GM12878 (cell line): ENCODE measurements at regions not wholly inside any gene's neighbourhood (a gene's known extent, or its start where the extent isn't known, plus 50 kb on each side); places are given as distances from the start of the nearest gene placed in this dataset.

Experiments used
- ATAC-seq: fragments of 200-7000 bp; cut with Tn5 transposase; 3 replicates; pipeline ENCODE4 v1.9.1; 2020; ENCODE audit warnings: mild to moderate bottlenecking, moderate library complexity
- BruUV-seq: library from RNA; stranded (reverse); fragments of 400-500 nt; replicated peaks from 2 replicates; lab custom pipeline; 2021; lab: Mats Ljungman, UMichigan
- CTCF ChIA-PET: fragments of 300-600 bp; sonication (Branson Sonifier 250); formaldehyde crosslinking; extraction: SDS; loops from one replicate; lab custom pipeline; 2021; ENCODE audit warnings: inconsistent platforms; lab: Yijun Ruan, JAX
- POLR2A ChIA-PET: fragments of 350-600 bp; formaldehyde crosslinking; extraction: SDS; loops from one replicate; lab custom pipeline; 2021; ENCODE audit warnings: inconsistent platforms; lab: Charles Lee
- RAD21 ChIA-PET: fragments of 300-600 bp; sonication (Branson Sonifier 250); formaldehyde crosslinking; loops from one replicate; lab custom pipeline; 2023; ENCODE audit warnings: antibody characterized with exemption; ENCODE audit not compliant: unreplicated experiment; lab: Charles Lee
- SMC1A ChIA-PET: fragments of 300-600 bp; sonication (Branson Sonifier 250); formaldehyde crosslinking; loops from one replicate; lab custom pipeline; 2023; ENCODE audit not compliant: unreplicated experiment, uncharacterized antibody; lab: Charles Lee
- DNase-seq: peaks from one replicate; pipeline ENCODE4 v3.0.0-alpha.2; 2011; ENCODE audit warnings: low read depth, low spot score
- FAIRE-seq: peaks from 3 replicates; lab custom pipeline; 2011; peaks lifted over from hg19 to GRCh38; lab: Jason Lieb, UNC
- H2AFZ ChIP-seq: 2 replicates; pipeline ENCODE4 v1.6.0; 2011; ENCODE audit warnings: low read depth, low read length, control low read depth; ENCODE audit not compliant: control insufficient read depth
- H3K27ac ChIP-seq: 2 replicates; pipeline ENCODE4 v1.5.1; 2011; ENCODE audit warnings: control low read depth; ENCODE audit not compliant: control insufficient read depth, insufficient read depth
- H3K27me3 ChIP-seq, 2 experiments: replicated peaks in 1 of 2; 2 replicates each; pipeline versions ENCODE4 v1.6.0 to v1.6.1; 2011; ENCODE audit warnings: low read length in 1 of 2; ENCODE audit not compliant: control insufficient read depth in 2 of 2, insufficient read depth in 2 of 2
- H3K36me3 ChIP-seq, 2 experiments: 2 replicates each; pipeline ENCODE4 v1.5.1; 2011; ENCODE audit warnings: low read length in 1 of 2; ENCODE audit not compliant: control insufficient read depth in 2 of 2, insufficient read depth in 2 of 2
- H3K4me1 ChIP-seq: 2 replicates; pipeline ENCODE4 v1.6.1; 2011; ENCODE audit warnings: mild to moderate bottlenecking, low read length, moderate library complexity, mixed read lengths; ENCODE audit not compliant: control insufficient read depth, insufficient read depth
- H3K4me2 ChIP-seq: 2 replicates; pipeline ENCODE4 v1.6.0; 2011; ENCODE audit warnings: control low read depth; ENCODE audit not compliant: control insufficient read depth, insufficient read depth
- H3K4me3 ChIP-seq: fragments of 200-600 bp; sonication (generic); 2 replicates; pipeline ENCODE4 v1.5.1; 2016
- H3K79me2 ChIP-seq: 2 replicates; pipeline ENCODE4 v1.6.0; 2011; ENCODE audit warnings: low read length; ENCODE audit not compliant: control insufficient read depth, insufficient read depth
- H3K9ac ChIP-seq: 2 replicates; pipeline ENCODE4 v1.8.0; 2011; ENCODE audit warnings: low read length, control low read depth, mixed read lengths; ENCODE audit not compliant: control insufficient read depth, insufficient read depth
- H3K9me3 ChIP-seq: replicated peaks from 3 replicates; pipeline ENCODE4 v1.5.1; 2011; ENCODE audit warnings: mild to moderate bottlenecking, low read length; ENCODE audit not compliant: control insufficient read depth, insufficient read depth
- H4K20me1 ChIP-seq: 2 replicates; pipeline ENCODE4 v1.6.0; 2011; ENCODE audit not compliant: control insufficient read depth, insufficient read depth
- BACH1 ChIP-seq: fragments of 450-650 bp; IDR thresholded peaks from 2 replicates; pipeline ENCODE4 v1.6.1; 2017; ENCODE audit warnings: mild to moderate bottlenecking, borderline replicate concordance
- CREM ChIP-seq: IDR thresholded peaks from 2 replicates; pipeline ENCODE4 v1.6.1; 2014; ENCODE audit warnings: antibody characterized with exemption, low read depth
- E4F1 ChIP-seq: fragments of 450-650 bp; IDR thresholded peaks from 2 replicates; pipeline ENCODE4 v1.6.1; 2018; ENCODE audit warnings: borderline replicate concordance, mild to moderate bottlenecking; ENCODE audit not compliant: partially characterized antibody
- MTA2 ChIP-seq: fragments of 450-650 bp; IDR thresholded peaks from 2 replicates; pipeline ENCODE4 v1.6.1; 2016; ENCODE audit warnings: low read depth, mild to moderate bottlenecking, moderate library complexity
- PML ChIP-seq: IDR thresholded peaks from 2 replicates; pipeline ENCODE4 v1.6.1; 2012; ENCODE audit warnings: low read length, inconsistent platforms
- RAD51 ChIP-seq: fragments of 450-650 bp; IDR thresholded peaks from 2 replicates; pipeline ENCODE4 v1.6.1; 2016; ENCODE audit warnings: moderate library complexity, mild to moderate bottlenecking, inconsistent platforms
- STAT3 ChIP-seq: IDR thresholded peaks from 2 replicates; pipeline ENCODE4 v1.6.1; 2011; ENCODE audit warnings: low read depth, low read length, improper control_type of control experiment
- ZBTB4 ChIP-seq: fragments of 450-650 bp; formaldehyde crosslinking; IDR thresholded peaks from 2 replicates; pipeline ENCODE4 v1.4.0; 2022; ENCODE audit warnings: mild to moderate bottlenecking, moderate library complexity
- WGBS: methylation state at CpG from one replicate; pipeline ENCODE4 v1.1.6; 2016; ENCODE audit warnings: low lambda C conversion rate; ENCODE audit not compliant: insufficient replicate concordance, insufficient coverage; ENCODE audit errors: missing lambda C conversion rate; 5-methylcytosine and 5-hydroxymethylcytosine counted together
- in situ Hi-C: fragments of 300-500 bp; cut with MboI; formaldehyde crosslinking; loops from 9 replicates; pipeline ENCODE4 v1.14.3; 2018; ENCODE audit warnings: mixed read lengths
- intact Hi-C: fragments of 100-400 bp; cut with micrococcal nuclease; formaldehyde crosslinking; loops from one replicate; pipeline ENCODE4 v1.14.2; 2022; ENCODE audit not compliant: unreplicated experiment

GRCh38 chr1:208536212-208536611 is 292.0 kb upstream of the PLXNA2 start:
- DNase-seq = no peak
- no peak for FAIRE-seq
- no peaks in the 10 kb centered on the region for H3K36me3 ChIP-seq
- no peak overlapping the region for H3K4me2 ChIP-seq
- in situ Hi-C loops = no loop called here
- no peaks in the 10 kb centered on the region for H3K9me3 ChIP-seq
- no peak overlapping the region for H3K9ac ChIP-seq
- WGBS = 37% methylated on average over 4 of the region's 4 CpGs
- ChIA-PET RAD21 (no interaction called here), POLR2A (no interaction called here), CTCF (no interaction called here), SMC1A (no interaction called here)
- BruUV-seq = no TSS peak
- ATAC-seq = no peak
- H2AFZ ChIP-seq = no peak overlapping the region
- H3K4me1 ChIP-seq = no peaks in the 10 kb centered on the region
- H3K4me3 ChIP-seq = no peak overlapping the region
- no peak for TF ChIP-seq BACH1
- no peak for TF ChIP-seq MTA2
- no peak for TF ChIP-seq CREM
- TF ChIP-seq RAD51 = no peak
- TF ChIP-seq PML = no peak
- TF ChIP-seq STAT3 = no peak
- intact Hi-C loops = no loop called here
- peaks cover 0 to 1% of the 10 kb centered on the region in 2 experiments; a peak in 2 of 4 replicates for H3K27me3 ChIP-seq
- H3K79me2 ChIP-seq = no peaks in the 10 kb centered on the region
- H3K27ac ChIP-seq = no peak overlapping the region
- no peaks in the 10 kb centered on the region for H4K20me1 ChIP-seq

DNA sequence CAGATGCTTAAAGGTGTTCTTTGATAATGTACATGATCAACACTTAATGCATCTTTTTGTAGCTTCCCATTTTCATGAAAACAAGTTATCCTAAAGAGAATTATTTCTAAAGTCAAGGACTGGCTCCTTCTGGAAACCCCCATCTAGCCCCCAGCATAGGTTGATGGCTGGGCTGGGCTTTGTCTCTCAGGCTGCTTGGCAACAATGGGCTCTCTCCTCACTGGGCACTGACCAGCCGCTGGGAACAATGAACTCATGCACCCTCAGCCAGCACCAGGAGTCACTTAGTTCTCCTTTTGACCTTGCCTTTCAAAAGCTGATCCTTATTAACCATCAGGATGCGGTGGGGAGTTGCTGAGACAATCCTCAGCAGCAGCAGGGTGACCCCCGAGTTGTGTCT is 293.0 kb upstream of the PLXNA2 start:
- BruUV-seq = no TSS peak
- Histone ChIP-seq H3K9me3 (no peaks in the 10 kb centered on the region), H3K4me1 (no peaks in the 10 kb centered on the region), H2AFZ (no peak overlapping the region), H3K9ac (no peak overlapping the region), H3K79me2 (no peaks in the 10 kb centered on the region), H3K27ac (no peak overlapping the region), H3K36me3 (no peaks in the 10 kb centered on the region), H3K4me3 (no peak overlapping the region), H4K20me1 (no peaks in the 10 kb centered on the region), H3K27me3 (peaks cover 0 to 1% of the 10 kb centered on the region in 2 experiments; a peak in 2 of 4 replicates), H3K4me2 (no peak overlapping the region)
- in situ Hi-C loops = no loop called here
- no peak for ATAC-seq
- 0% methylated on average over 3 of the region's 3 CpGs for WGBS
- POLR2A ChIA-PET = no interaction called here
- SMC1A ChIA-PET = no interaction called here
- no peak for DNase-seq
- CTCF ChIA-PET = no interaction called here
- intact Hi-C loops = no loop called here
- no peak for FAIRE-seq
- RAD21 ChIA-PET = no interaction called here
- TF ChIP-seq E4F1 (no peak), ZBTB4 (CRISPR knock-in tag) (no peak)
